Esophagus muscularis mucosa (tissue), 4 donors: ENCODE measurements at regions not wholly inside any gene's neighbourhood (a gene's known extent, or its start where the extent isn't known, plus 50 kb on each side); places are given as distances from the start of the nearest gene placed in this dataset.

Experiments used
- DNase-seq: peaks from one replicate; pipeline ENCODE4 v3.0.0-alpha.2; 2017; ENCODE audit errors: extremely low spot score
- H3K27ac ChIP-seq, 4 donors: fragments of 200-600 bp; sonication (generic); replicated peaks in 1 of 4; 1 replicate in 3 of 4; 2 replicates in 1 of 4; pipeline ENCODE4 v1.5.1; 2016 to 2019; ENCODE audit warnings: mild to moderate bottlenecking in 1 of 4
- H3K27me3 ChIP-seq, 4 donors: fragments of 200-600 bp; sonication (generic); one replicate each; pipeline versions ENCODE4 v1.5.1 to v1.6.0; 2016 to 2019
- H3K36me3 ChIP-seq, 4 donors: fragments of 200-600 bp; sonication (generic); one replicate each; pipeline ENCODE4 v1.5.1; 2016 to 2019
- H3K4me1 ChIP-seq, 4 donors: fragments of 200-600 bp; sonication (generic); one replicate each; pipeline ENCODE4 v1.5.1; 2016 to 2019
- H3K4me3 ChIP-seq, 4 donors: fragments of 200-600 bp; sonication (generic); 1 replicate in 2 of 4; 2 replicates in 2 of 4; pipeline ENCODE4 v1.5.1; 2016 to 2019; ENCODE audit warnings: mild to moderate bottlenecking in 4 of 4, moderate library complexity in 1 of 4
- H3K9me3 ChIP-seq, 4 donors: fragments of 200-600 bp; sonication (generic); 1 replicate in 3 of 4; 2 replicates in 1 of 4; pipeline ENCODE4 v1.5.1; 2016 to 2019
- CTCF ChIP-seq, 3 experiments: fragments of 200-600 bp in 2 of 3; fragments of 450-650 bp in 1 of 3; sonication (generic) in 2 of 3; IDR thresholded peaks; one replicate each; pipeline ENCODE4 v1.5.1; 2017 to 2019; ENCODE audit warnings: antibody characterized with exemption in 3 of 3, mild to moderate bottlenecking in 2 of 3, moderate library complexity in 1 of 3
- EP300 ChIP-seq: sonication (generic); formaldehyde crosslinking; IDR thresholded peaks from one replicate; pipeline ENCODE4 v1.6.1; 2017; ENCODE audit warnings: antibody characterized with exemption
- POLR2A ChIP-seq: fragments of 450-650 bp; IDR thresholded peaks from one replicate; pipeline ENCODE4 v1.6.1; 2017; ENCODE audit warnings: antibody characterized with exemption, moderate library complexity, mild to moderate bottlenecking, low read depth
- POLR2AphosphoS5 ChIP-seq, 2 donors: sonication (generic); formaldehyde crosslinking; IDR thresholded peaks; one replicate each; pipeline ENCODE4 v1.6.1; 2017; ENCODE audit warnings: antibody characterized with exemption in 2 of 2
- WGBS: methylation state at CpG from one replicate; pipeline ENCODE4 v1.1.5; 2018; 5-methylcytosine and 5-hydroxymethylcytosine counted together
- intact Hi-C: fragments of 100-400 bp; cut with DNase I; formaldehyde crosslinking; loops from one replicate; pipeline ENCODE4 v1.15.1; 2023

DNA sequence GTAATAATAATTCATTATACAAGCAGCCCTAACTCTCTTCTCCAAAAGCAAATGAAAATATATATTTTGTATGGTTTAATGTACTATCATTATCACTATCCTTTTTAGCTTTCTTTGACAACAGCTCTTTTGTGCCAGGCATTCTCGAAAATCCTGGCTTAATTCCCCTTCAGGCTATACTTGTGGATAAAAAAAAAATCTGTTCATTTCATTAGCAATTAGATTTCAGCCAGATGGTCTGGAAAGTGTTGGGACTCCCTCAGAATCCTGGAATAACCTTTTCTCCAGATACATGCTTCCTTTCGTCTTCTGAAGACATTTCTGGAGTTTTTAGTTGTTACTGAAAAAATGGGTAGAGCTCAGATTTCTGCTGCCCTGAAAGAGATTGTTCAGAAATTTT is 83.4 kb upstream of the PLPPR4 start:
- DNase-seq = no peak
- H3K27ac ChIP-seq = peak overlapping the region in 1 of 4 donors; percentile 2
- no peak overlapping the region for H3K4me3 ChIP-seq
- H3K36me3 ChIP-seq = no peaks in the 10 kb centered on the region
- H3K4me1 ChIP-seq = peaks cover 7 to 14% (median 8%) of the 10 kb centered on the region in 4 donors
- no peaks in the 10 kb centered on the region for H3K9me3 ChIP-seq
- H3K27me3 ChIP-seq = no peaks in the 10 kb centered on the region
- TF ChIP-seq CTCF (IDR thresholded peaks at IDR 0.05) (no peak), POLR2AphosphoS5 (IDR thresholded peaks at IDR 0.05) (no peak), EP300 (no peak), POLR2A (no peak)
- 55% methylated on average over 2 of the region's 2 CpGs for WGBS
- intact Hi-C loops = loop anchor here (2.0 to 5.0 kb wide), 2 partner anchors 300 to 531 kb away; no protein-coding TSS in a partner anchor

- intact Hi-C loops = loop anchor here (2.0 to 5.0 kb wide), 2 partner anchors 299 to 530 kb away; no protein-coding TSS in a partner anchor
- Histone ChIP-seq H3K27ac (no peak overlapping the region), H3K9me3 (no peaks in the 10 kb centered on the region), H3K4me1 (peaks cover 7 to 14% (median 8%) of the 10 kb centered on the region in 4 donors), H3K27me3 (no peaks in the 10 kb centered on the region), H3K4me3 (no peak overlapping the region), H3K36me3 (no peaks in the 10 kb centered on the region)
- 61% methylated on average over 2 of the region's 2 CpGs for WGBS
- DNase-seq = no peak
- TF ChIP-seq CTCF (IDR thresholded peaks at IDR 0.05) (no peak), EP300 (no peak), POLR2AphosphoS5 (IDR thresholded peaks at IDR 0.05) (no peak), POLR2A (no peak)
Measured at GRCh38 chr1:99181892-99182291, 82.4 kb upstream of the PLPPR4 start.

DNA sequence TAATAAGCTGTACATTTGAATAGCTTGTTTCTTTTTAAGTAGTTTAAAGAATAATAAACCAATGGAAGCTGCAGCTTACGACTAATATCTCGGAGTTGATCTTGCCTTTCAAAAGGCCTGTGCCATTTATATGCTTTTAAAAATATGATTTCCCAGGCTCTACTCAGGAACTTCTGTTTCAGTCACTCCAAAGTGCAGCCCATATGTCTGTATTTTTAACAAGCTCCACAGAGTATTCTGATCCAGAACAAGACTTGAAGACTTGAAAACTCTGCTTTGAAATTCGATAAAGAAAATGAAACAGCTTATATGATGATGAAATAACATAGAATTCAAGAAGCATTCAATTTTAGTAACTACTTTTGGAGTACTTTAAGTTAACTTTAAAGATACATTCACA is 79.1 kb upstream of the PLPPR4 start:
- Histone ChIP-seq H3K9me3 (no peaks in the 10 kb centered on the region), H3K27me3 (no peaks in the 10 kb centered on the region), H3K4me3 (no peak overlapping the region), H3K27ac (no peak overlapping the region), H3K4me1 (peaks cover 7 to 14% (median 8%) of the 10 kb centered on the region in 4 donors), H3K36me3 (no peaks in the 10 kb centered on the region)
- intact Hi-C loops = no loop called here
- no peak for TF ChIP-seq EP300
- no peak for TF ChIP-seq CTCF (IDR thresholded peaks at IDR 0.05)
- no peak for TF ChIP-seq POLR2AphosphoS5 (IDR thresholded peaks at IDR 0.05)
- no peak for TF ChIP-seq POLR2A
- DNase-seq = no peak
- WGBS = 85% methylated on average over 3 of the region's 3 CpGs

DNA sequence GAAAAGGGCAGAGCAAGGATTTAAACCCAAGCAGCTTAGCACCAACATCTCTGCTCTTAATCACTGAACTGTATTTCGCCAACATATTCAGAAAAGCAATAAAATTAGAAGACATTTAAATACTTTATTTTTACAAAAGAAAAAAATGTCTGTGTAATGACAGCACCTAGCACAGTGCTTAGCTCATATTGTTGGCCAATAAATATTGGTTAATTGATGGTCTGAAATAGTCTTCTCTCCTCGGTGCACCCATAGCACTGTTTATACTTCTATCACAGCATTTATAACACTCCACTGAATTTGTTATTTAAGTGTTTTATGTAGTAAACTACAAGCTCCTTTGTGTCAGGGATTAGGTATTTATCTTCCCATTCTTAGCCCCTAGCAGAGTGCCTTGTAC is 70.9 kb upstream of the PLPPR4 start:
- 90% methylated on average over 2 of the region's 2 CpGs for WGBS
- no peak for DNase-seq
- intact Hi-C loops = no loop called here
- H3K36me3 ChIP-seq = no peaks in the 10 kb centered on the region
- H3K9me3 ChIP-seq = no peaks in the 10 kb centered on the region
- H3K4me3 ChIP-seq = no peak overlapping the region
- H3K4me1 ChIP-seq = no peaks in the 10 kb centered on the region
- no peak overlapping the region for H3K27ac ChIP-seq
- TF ChIP-seq CTCF (IDR thresholded peaks at IDR 0.05) (no peak), POLR2A (no peak), POLR2AphosphoS5 (IDR thresholded peaks at IDR 0.05) (no peak), EP300 (no peak)
- no peaks in the 10 kb centered on the region for H3K27me3 ChIP-seq

DNA sequence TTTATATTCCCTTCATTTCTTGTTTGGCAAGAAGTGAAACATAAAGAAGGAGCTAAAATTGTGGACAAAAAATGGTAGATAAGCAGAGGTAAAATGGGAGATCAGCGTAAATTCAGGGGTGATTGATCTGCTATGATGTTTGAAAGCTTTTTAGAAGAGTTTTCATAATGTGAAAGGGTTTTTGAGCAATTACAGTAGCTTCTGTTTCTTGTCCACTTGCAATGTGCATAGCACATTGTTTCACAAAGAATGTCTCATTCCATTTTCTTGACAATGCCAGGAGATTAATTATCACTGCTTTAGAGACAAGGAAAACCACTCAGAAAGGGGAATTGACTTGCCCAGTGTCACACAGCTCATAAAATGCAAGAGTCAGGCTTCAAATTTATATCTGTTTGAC is 65.9 kb upstream of the PLPPR4 start:
- H3K4me1 ChIP-seq = no peaks in the 10 kb centered on the region
- no peak for DNase-seq
- 55% methylated on average over 1 of the region's 1 CpG for WGBS
- TF ChIP-seq POLR2A (no peak), POLR2AphosphoS5 (IDR thresholded peaks at IDR 0.05) (no peak), CTCF (IDR thresholded peaks at IDR 0.05) (no peak), EP300 (no peak)
- no peaks in the 10 kb centered on the region for H3K27me3 ChIP-seq
- no peak overlapping the region for H3K4me3 ChIP-seq
- H3K9me3 ChIP-seq = no peaks in the 10 kb centered on the region
- intact Hi-C loops = no loop called here
- H3K36me3 ChIP-seq = no peaks in the 10 kb centered on the region
- H3K27ac ChIP-seq = no peak overlapping the region
